CD4-positive, CD25-positive, alpha-beta regulatory T cell (primary cell): ENCODE measurements at regions not wholly inside any gene's neighbourhood (a gene's known extent, or its start where the extent isn't known, plus 50 kb on each side); places are given as distances from the start of the nearest gene placed in this dataset.

ENCODE experiments used
- ATAC-seq, 2 donors: fragments of 150-1000 bp; cut with Tn5 transposase; one replicate each; pipeline ENCODE4 v1.10.0; 2021; ENCODE audit warnings: low read depth in 2 of 2, moderate number of reproducible peaks in 2 of 2, moderate library complexity in 1 of 2
- DNase-seq, 3 donors: peaks; one replicate each; pipeline versions ENCODE4 v3.0.0 to v3.0.0-alpha.2; 2012 to 2022; ENCODE audit warnings: mixed read lengths in 1 of 3
- H3K27ac ChIP-seq: one replicate; pipeline ENCODE4 v1.7.0; 2013; ENCODE audit warnings: mild to moderate bottlenecking, low read length; ENCODE audit not compliant: insufficient read depth, poor library complexity, severe bottlenecking
- H3K27me3 ChIP-seq: one replicate; pipeline ENCODE4 v1.7.0; 2013; ENCODE audit warnings: low read length; ENCODE audit not compliant: control insufficient read depth, insufficient read depth
- H3K36me3 ChIP-seq: one replicate; pipeline ENCODE4 v1.7.0; 2013; ENCODE audit warnings: mild to moderate bottlenecking, low read length, moderate library complexity; ENCODE audit not compliant: control insufficient read depth, insufficient read depth
- H3K4me1 ChIP-seq: 2 replicates; pipeline ENCODE4 v1.7.0; 2013; ENCODE audit warnings: mild to moderate bottlenecking, low read length; ENCODE audit not compliant: insufficient read depth, control insufficient read depth, poor library complexity, severe bottlenecking
- H3K4me3 ChIP-seq: one replicate; pipeline ENCODE4 v1.7.0; 2013; ENCODE audit warnings: low read depth, mild to moderate bottlenecking, low read length, moderate library complexity
- H3K9me3 ChIP-seq, 2 experiments: 1 replicate in 1 of 2; 2 replicates in 1 of 2; pipeline ENCODE4 v1.7.0; 2013; ENCODE audit warnings: low read length in 2 of 2, mild to moderate bottlenecking in 1 of 2, moderate library complexity in 1 of 2; ENCODE audit not compliant: control insufficient read depth in 2 of 2
- H3K27ac Mint-ChIP-seq, 3 donors: one replicate each; pipeline ENCODE4 v1.8.0; 2020 to 2022; ENCODE audit warnings: mild to moderate bottlenecking in 3 of 3, mixed read lengths in 3 of 3, moderate library complexity in 2 of 3
- H3K27me3 Mint-ChIP-seq: one replicate; pipeline ENCODE4 v1.8.0; 2022; ENCODE audit warnings: mild to moderate bottlenecking, mixed read lengths
- H3K36me3 Mint-ChIP-seq: one replicate; pipeline ENCODE4 v1.8.0; 2020; ENCODE audit warnings: mixed read lengths
- H3K4me1 Mint-ChIP-seq, 4 donors: one replicate each; pipeline ENCODE4 v1.8.0; 2020 to 2022; ENCODE audit warnings: mixed read lengths in 4 of 4, mild to moderate bottlenecking in 1 of 4
- H3K4me3 Mint-ChIP-seq, 4 donors: one replicate each; pipeline ENCODE4 v1.8.0; 2020 to 2022; ENCODE audit warnings: mild to moderate bottlenecking in 4 of 4, mixed read lengths in 4 of 4, moderate library complexity in 3 of 4
- H3K9me3 Mint-ChIP-seq, 7 donors: one replicate each; pipeline ENCODE4 v1.8.0; 2020 to 2022; ENCODE audit warnings: mixed read lengths in 7 of 7, mild to moderate bottlenecking in 3 of 7, moderate library complexity in 2 of 7

DNA sequence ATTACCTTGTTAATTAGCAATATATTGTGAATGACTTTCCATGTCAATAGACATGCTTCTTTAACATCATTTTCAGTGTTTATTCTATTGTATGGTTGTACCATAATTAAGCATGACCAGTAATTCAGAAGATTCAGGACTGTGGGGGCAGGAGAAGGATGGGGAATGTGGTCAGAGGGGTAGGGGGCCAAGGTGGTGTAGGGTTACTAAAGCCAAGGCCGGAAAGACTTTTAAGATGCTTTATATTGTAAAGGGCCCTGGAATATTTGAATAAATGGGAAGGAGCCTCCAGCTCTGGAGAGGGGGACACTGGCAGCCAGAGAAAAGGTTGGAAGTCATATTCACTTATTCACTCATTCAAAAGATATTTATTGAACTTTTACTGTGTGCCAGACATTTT, 115.7 kb downstream of the FGF18 start:
- Mint-ChIP-seq H3K9me3 (peaks cover 0 to 1% (median 0%) of the 10 kb centered on the region in 7 donors), H3K4me1 (no peaks in the 10 kb centered on the region)

DNA sequence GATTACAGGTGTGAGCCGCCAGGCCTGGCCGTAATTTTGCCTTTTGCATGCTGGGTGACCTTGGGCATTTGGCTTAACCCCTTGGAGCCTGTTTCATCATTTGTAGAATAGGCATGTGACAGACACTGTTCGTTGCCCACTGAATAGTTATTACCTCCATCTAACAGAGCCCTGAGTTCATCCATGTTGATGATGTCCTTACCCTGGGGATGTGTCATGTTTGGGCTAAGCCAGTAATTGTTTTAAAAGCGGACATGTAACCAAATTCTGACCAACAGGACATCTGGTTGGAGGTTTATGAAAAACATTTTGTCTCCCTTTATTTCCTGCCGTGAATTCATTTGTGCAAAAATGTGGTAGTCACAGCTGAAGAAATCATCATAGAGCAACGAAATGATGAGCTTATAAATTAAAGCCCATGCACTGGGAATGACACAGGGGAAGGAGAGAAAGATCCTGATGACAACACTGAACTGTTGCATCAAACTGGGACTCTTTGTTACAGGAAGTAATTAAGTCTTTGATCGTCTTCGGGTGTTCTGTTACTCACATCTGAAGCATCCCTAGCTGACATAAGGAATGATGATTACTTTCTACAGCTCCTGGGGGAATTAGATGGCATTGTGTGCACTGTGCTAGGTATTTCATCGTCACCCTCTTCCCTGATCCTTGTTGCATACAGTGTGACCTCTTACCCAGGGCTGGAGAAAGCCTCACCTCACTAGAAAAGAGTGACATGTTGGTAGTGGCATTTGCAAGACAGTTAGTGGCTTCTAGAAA, 117.8 kb downstream of the FGF18 start:
- Histone ChIP-seq H3K36me3 (no peaks in the 10 kb centered on the region), H3K9me3 (peaks cover 0 to 2% of the 10 kb centered on the region in 2 experiments), H3K4me1 (no peaks in the 10 kb centered on the region), H3K27ac (no peak overlapping the region), H3K4me3 (no peak overlapping the region), H3K27me3 (peaks cover 2% of the 10 kb centered on the region)
- no peaks in the 10 kb centered on the region for H3K4me1 Mint-ChIP-seq
- ATAC-seq = no peak
- H3K27ac Mint-ChIP-seq = no peak overlapping the region
- H3K36me3 Mint-ChIP-seq = no peaks in the 10 kb centered on the region
- no peak for DNase-seq
- H3K27me3 Mint-ChIP-seq = peaks cover 21% of the 10 kb centered on the region
- peaks cover 0 to 1% (median 0%) of the 10 kb centered on the region in 7 donors for H3K9me3 Mint-ChIP-seq
- no peak overlapping the region for H3K4me3 Mint-ChIP-seq

More for the DNA sequence above, 115.7 kb downstream of the FGF18 start:
- Histone ChIP-seq H3K36me3 (no peaks in the 10 kb centered on the region), H3K27me3 (peaks cover 2% of the 10 kb centered on the region), H3K4me1 (no peaks in the 10 kb centered on the region), H3K4me3 (no peak overlapping the region), H3K9me3 (peaks cover 0 to 2% of the 10 kb centered on the region in 2 experiments), H3K27ac (no peak overlapping the region)
- ATAC-seq (no peak), DNase-seq (no peak)
- peaks cover 10% of the 10 kb centered on the region for H3K27me3 Mint-ChIP-seq
- H3K4me3 Mint-ChIP-seq = no peak overlapping the region
- H3K36me3 Mint-ChIP-seq = no peaks in the 10 kb centered on the region
- no peak overlapping the region for H3K27ac Mint-ChIP-seq

DNA sequence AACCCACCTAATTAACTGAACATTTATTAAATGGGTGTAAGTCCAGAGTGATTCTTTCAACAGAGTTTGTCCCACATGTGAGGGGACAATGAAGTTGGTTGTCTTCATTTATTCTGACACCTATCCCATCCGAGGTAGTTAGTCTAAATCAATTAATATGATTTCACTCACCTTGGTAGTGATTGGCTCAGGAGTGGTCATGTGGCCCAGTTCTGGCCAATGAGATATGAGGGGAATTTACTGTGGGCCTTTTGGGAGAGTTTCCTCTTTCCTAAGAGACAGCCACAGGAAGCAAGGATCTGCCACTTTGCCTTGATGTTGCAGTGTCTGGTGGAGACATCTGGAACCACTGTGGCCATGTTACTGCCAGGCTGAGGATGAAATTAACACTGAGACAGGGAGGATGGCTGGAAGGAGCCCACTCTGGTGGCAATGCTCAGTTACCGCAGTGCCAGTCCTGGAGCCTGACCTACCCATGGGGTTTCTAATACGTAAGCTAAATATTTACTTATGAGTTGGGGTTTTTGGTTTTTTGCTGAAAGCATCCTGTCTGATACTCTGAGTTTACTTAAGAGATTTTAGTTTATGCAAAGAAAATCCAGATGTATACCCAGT, 118.6 kb downstream of the FGF18 start:
- ATAC-seq = no peak

DNA sequence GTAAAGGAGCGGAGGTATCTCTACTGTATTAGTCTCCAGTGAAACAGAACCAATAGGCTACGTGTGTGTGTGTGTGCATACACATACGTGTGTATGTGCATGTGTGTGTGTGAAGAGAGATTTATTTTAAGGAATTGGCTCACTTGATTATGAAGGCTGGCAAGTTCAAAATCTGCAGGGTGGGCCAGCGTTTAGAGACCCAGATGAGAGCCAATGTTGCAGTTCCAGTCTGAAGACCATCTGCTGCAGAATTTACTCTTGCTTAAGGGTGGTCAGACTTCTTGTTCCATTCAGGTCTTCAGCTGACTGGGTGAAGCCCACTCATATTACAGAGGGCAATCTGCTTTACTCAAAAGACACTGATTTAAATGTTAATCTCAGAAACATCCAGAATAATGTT, 119.2 kb downstream of the FGF18 start:
- ATAC-seq = no peak
- Mint-ChIP-seq H3K4me1 (no peaks in the 10 kb centered on the region), H3K36me3 (no peaks in the 10 kb centered on the region), H3K27ac (no peak overlapping the region), H3K9me3 (peaks cover 0 to 1% (median 0%) of the 10 kb centered on the region in 7 donors), H3K27me3 (peaks cover 23% of the 10 kb centered on the region), H3K4me3 (no peak overlapping the region)
- H3K36me3 ChIP-seq = no peaks in the 10 kb centered on the region
- H3K9me3 ChIP-seq = peaks cover 0 to 2% of the 10 kb centered on the region in 2 experiments
- no peak overlapping the region for H3K4me3 ChIP-seq
- H3K27me3 ChIP-seq = peaks cover 2% of the 10 kb centered on the region
- H3K27ac ChIP-seq = no peak overlapping the region
- DNase-seq = no peak
- no peaks in the 10 kb centered on the region for H3K4me1 ChIP-seq

More for the DNA sequence above, 118.6 kb downstream of the FGF18 start:
- DNase-seq = no peak
- Mint-ChIP-seq H3K4me1 (no peaks in the 10 kb centered on the region), H3K27me3 (peaks cover 23% of the 10 kb centered on the region), H3K9me3 (peaks cover 0 to 1% (median 0%) of the 10 kb centered on the region in 7 donors), H3K27ac (no peak overlapping the region), H3K4me3 (no peak overlapping the region), H3K36me3 (no peaks in the 10 kb centered on the region)
- peaks cover 0 to 2% of the 10 kb centered on the region in 2 experiments for H3K9me3 ChIP-seq
- H3K27me3 ChIP-seq = peaks cover 2% of the 10 kb centered on the region
- no peaks in the 10 kb centered on the region for H3K36me3 ChIP-seq
- H3K27ac ChIP-seq = no peak overlapping the region
- H3K4me1 ChIP-seq = no peaks in the 10 kb centered on the region
- H3K4me3 ChIP-seq = no peak overlapping the region

DNA sequence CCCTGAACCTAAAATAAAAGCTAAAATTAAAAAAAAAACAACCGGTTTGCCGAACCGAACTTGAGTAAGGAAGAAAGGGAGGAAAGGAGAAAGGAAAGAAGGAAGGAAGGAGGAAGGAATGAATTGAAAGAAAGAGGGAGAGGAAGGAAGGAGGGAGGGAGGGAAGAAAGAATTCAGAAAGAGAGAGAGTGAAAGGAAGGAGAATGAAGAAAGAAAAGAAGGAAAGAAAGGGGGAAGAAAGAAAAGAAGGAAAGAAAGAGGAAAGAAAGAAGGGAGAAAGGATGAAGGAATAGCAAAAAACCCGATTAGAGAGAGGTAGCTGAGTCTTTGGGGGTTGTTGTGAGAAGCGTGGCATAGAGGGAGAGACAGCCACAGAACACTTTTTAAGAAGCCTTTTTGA, 121.4 kb downstream of the FGF18 start:
- Histone ChIP-seq H3K4me1 (no peaks in the 10 kb centered on the region), H3K27me3 (no peaks in the 10 kb centered on the region), H3K27ac (no peak overlapping the region), H3K4me3 (no peak overlapping the region), H3K9me3 (no peaks in the 10 kb centered on the region), H3K36me3 (no peaks in the 10 kb centered on the region)
- no peak overlapping the region for H3K4me3 Mint-ChIP-seq
- H3K27me3 Mint-ChIP-seq = peaks cover 19% of the 10 kb centered on the region
- H3K4me1 Mint-ChIP-seq = no peaks in the 10 kb centered on the region
- ATAC-seq (no peak), DNase-seq (no peak)
- no peak overlapping the region for H3K27ac Mint-ChIP-seq
- H3K36me3 Mint-ChIP-seq = no peaks in the 10 kb centered on the region
- H3K9me3 Mint-ChIP-seq = no peaks in the 10 kb centered on the region

DNA sequence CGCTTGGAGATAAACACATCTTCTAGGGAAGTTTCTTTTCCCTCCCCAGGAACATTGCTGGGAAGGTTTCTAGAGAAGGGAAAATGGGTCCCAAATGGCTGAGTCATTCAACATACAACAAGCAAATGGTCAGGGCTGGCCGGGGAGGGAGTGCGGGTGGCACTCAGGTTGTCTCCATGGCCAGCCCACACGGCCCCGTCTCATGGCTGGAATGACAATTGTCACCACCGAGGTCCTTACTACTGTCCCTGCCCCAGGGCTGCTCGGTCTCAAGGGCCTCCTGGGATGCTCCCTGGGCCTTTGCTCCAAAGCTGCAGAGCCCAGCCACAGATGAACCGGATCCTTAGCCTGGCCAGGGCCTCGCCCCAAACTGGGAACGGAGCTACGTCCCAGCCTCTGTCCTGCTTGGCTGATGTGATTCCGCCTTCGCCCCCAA, 121.9 kb downstream of the FGF18 start:
- H3K27ac ChIP-seq = no peak overlapping the region
- H3K9me3 Mint-ChIP-seq = no peaks in the 10 kb centered on the region

DNA sequence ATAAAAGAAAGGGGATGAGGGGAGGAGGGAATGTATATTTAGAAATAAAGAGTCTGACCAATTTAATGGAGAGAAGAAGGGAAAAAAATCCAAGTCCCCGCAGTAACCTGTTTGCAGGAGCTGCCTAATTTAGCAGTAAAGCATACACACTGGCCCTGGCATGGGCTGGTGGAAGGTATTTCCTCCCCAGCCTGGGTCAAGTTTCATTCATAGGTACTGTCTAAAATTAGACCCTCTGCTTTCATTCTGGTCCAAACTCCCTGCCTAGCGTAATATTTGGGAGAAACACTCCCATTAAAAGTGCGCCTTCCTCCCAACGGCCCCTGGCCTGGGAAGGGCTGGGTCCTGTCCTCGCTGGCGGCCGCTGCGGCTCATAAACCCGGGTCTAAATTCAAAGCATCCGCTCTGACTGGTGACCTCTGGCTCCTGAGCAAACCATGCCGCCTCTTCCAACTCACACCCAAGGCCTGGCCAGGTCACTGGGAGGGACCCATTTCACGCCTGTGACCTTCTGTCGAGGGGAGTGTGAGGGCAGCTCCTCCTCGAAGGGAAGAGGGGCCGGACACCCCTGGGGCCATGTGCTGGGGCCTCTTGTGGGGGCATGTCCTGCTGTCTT, 123.2 kb downstream of the FGF18 start:
- no peaks in the 10 kb centered on the region for H3K9me3 Mint-ChIP-seq
- H3K4me1 Mint-ChIP-seq = no peaks in the 10 kb centered on the region
- no peak for DNase-seq
- Histone ChIP-seq H3K27ac (no peak overlapping the region), H3K9me3 (no peaks in the 10 kb centered on the region), H3K27me3 (no peaks in the 10 kb centered on the region), H3K36me3 (no peaks in the 10 kb centered on the region), H3K4me1 (no peaks in the 10 kb centered on the region), H3K4me3 (no peak overlapping the region)
- peaks cover 16% of the 10 kb centered on the region for H3K27me3 Mint-ChIP-seq
- H3K27ac Mint-ChIP-seq = no peak overlapping the region
- no peak for ATAC-seq
- no peaks in the 10 kb centered on the region for H3K36me3 Mint-ChIP-seq
- H3K4me3 Mint-ChIP-seq = no peak overlapping the region

More for the DNA sequence above, 121.9 kb downstream of the FGF18 start:
- no peaks in the 10 kb centered on the region for H3K4me1 ChIP-seq
- peaks cover 19% of the 10 kb centered on the region for H3K27me3 Mint-ChIP-seq
- no peaks in the 10 kb centered on the region for H3K36me3 ChIP-seq
- no peaks in the 10 kb centered on the region for H3K27me3 ChIP-seq
- no peak overlapping the region for H3K4me3 Mint-ChIP-seq
- no peaks in the 10 kb centered on the region for H3K36me3 Mint-ChIP-seq
- H3K9me3 ChIP-seq = no peaks in the 10 kb centered on the region
- no peak overlapping the region for H3K27ac Mint-ChIP-seq
- no peak for ATAC-seq
- no peaks in the 10 kb centered on the region for H3K4me1 Mint-ChIP-seq
- no peak for DNase-seq
- no peak overlapping the region for H3K4me3 ChIP-seq
